ENCODE measurements at regions not wholly inside any gene's neighbourhood (a gene's known extent, or its start where the extent isn't known, plus 50 kb on each side); places are given as distances from the start of the nearest gene placed in this dataset.

- no peak overlapping the region for H3K4me3 ChIP-seq (ENCODE audit: low read depth, low read length)
- no peak for TF ChIP-seq CTCF (IDR thresholded peaks at IDR 0.05; ENCODE audit: low read depth, low read length, missing control alignments)
- no peak for DNase-seq (ENCODE audit: low read depth)
These were observed 114.8 kb upstream of the ANKH start for GRCh38 chr5:14986413-14986812.

GRCh38 chr5:14983666-14984441, 112.3 kb upstream of the ANKH start:
- DNase-seq (ENCODE audit: low read depth) = no peak
- H3K4me3 ChIP-seq (ENCODE audit: low read depth, low read length) = no peak overlapping the region
- TF ChIP-seq CTCF (IDR thresholded peaks at IDR 0.05; ENCODE audit: low read depth, low read length, missing control alignments) = no peak

GRCh38 chr5:14980698-14981097, 109.1 kb upstream of the ANKH start:
- no peak for TF ChIP-seq CTCF (IDR thresholded peaks at IDR 0.05; ENCODE audit: low read depth, low read length, missing control alignments)
- H3K4me3 ChIP-seq (ENCODE audit: low read depth, low read length) = no peak overlapping the region
- no peak for DNase-seq (ENCODE audit: low read depth)

- no peak for DNase-seq (ENCODE audit: low read depth)
- no peak for TF ChIP-seq CTCF (IDR thresholded peaks at IDR 0.05; ENCODE audit: low read depth, low read length, missing control alignments)
These were observed 105.6 kb upstream of the ANKH start for GRCh38 chr5:14977058-14977685.

GRCh38 chr5:14976486-14976885, 104.9 kb upstream of the ANKH start:
- H3K4me3 ChIP-seq (ENCODE audit: low read depth, low read length) = no peak overlapping the region
- DNase-seq (ENCODE audit: low read depth) = no peak
- no peak for TF ChIP-seq CTCF (IDR thresholded peaks at IDR 0.05; ENCODE audit: low read depth, low read length, missing control alignments)

More at GRCh38 chr5:14977058-14977685, 105.6 kb upstream of the ANKH start:
- H3K4me3 ChIP-seq (ENCODE audit: low read depth, low read length) = no peak overlapping the region

- DNase-seq (ENCODE audit: low read depth) = no peak
- no peak for TF ChIP-seq CTCF (IDR thresholded peaks at IDR 0.05; ENCODE audit: low read depth, low read length, missing control alignments)
- H3K4me3 ChIP-seq (ENCODE audit: low read depth, low read length) = no peak overlapping the region
These were observed 100.3 kb upstream of the ANKH start for GRCh38 chr5:14971873-14972272.
